Astrocyte (in vitro differentiated cells and primary cell): ENCODE measurements at regions not wholly inside any gene's neighbourhood (a gene's known extent, or its start where the extent isn't known, plus 50 kb on each side); places are given as distances from the start of the nearest gene placed in this dataset.

Source experiments
- DNase-seq: peaks from one replicate; pipeline ENCODE4 v3.0.0-alpha.2; 2010; ENCODE audit warnings: low read depth
- FAIRE-seq: peaks from 2 replicates; lab custom pipeline; 2011; peaks lifted over from hg19 to GRCh38; lab: Jason Lieb, UNC
- H2AFZ ChIP-seq: 2 replicates; pipeline ENCODE4 v1.6.0; 2012; ENCODE audit warnings: low read depth, low read length, inconsistent platforms
- H3K27ac ChIP-seq: 2 replicates; pipeline ENCODE4 v1.5.1; 2011; ENCODE audit warnings: low read depth, low read length, inconsistent platforms
- H3K27me3 ChIP-seq: 2 replicates; pipeline ENCODE4 v1.6.0; 2011; ENCODE audit warnings: low read length, inconsistent platforms; ENCODE audit not compliant: insufficient read depth
- H3K36me3 ChIP-seq: 2 replicates; pipeline ENCODE4 v1.5.1; 2011; ENCODE audit warnings: low read length, inconsistent platforms; ENCODE audit not compliant: insufficient read depth
- H3K4me1 ChIP-seq: 2 replicates; pipeline ENCODE4 v1.5.1; 2011; ENCODE audit warnings: low read length, inconsistent platforms; ENCODE audit not compliant: insufficient read depth
- H3K4me2 ChIP-seq: 2 replicates; pipeline ENCODE4 v1.6.0; 2012; ENCODE audit warnings: low read length, inconsistent platforms
- H3K4me3 ChIP-seq: 2 replicates; pipeline ENCODE4 v1.5.1; 2011; ENCODE audit warnings: low read depth, mild to moderate bottlenecking, low read length, inconsistent platforms; ENCODE audit not compliant: insufficient read depth
- H3K79me2 ChIP-seq: 2 replicates; pipeline ENCODE4 v1.6.0; 2012; ENCODE audit warnings: mild to moderate bottlenecking, low read length, inconsistent platforms; ENCODE audit not compliant: insufficient read depth
- H3K9ac ChIP-seq: 2 replicates; pipeline ENCODE4 v1.6.0; 2012; ENCODE audit warnings: mild to moderate bottlenecking, low read length, inconsistent platforms
- H3K9me3 ChIP-seq: 2 replicates; pipeline ENCODE4 v1.5.1; 2012; ENCODE audit warnings: low read depth, mild to moderate bottlenecking, low read length, inconsistent platforms; ENCODE audit not compliant: insufficient read depth
- H4K20me1 ChIP-seq: 2 replicates; pipeline ENCODE4 v1.6.0; 2012; ENCODE audit warnings: low read length, inconsistent platforms; ENCODE audit not compliant: insufficient read depth
- H3K27ac Mint-ChIP-seq: one replicate; pipeline ENCODE4 v1.8.0; 2021; ENCODE audit warnings: mild to moderate bottlenecking, mixed read lengths; ENCODE audit not compliant: unreplicated experiment
- H3K27me3 Mint-ChIP-seq: one replicate; pipeline ENCODE4 v1.8.0; 2021; ENCODE audit warnings: low read depth, mixed read lengths; ENCODE audit not compliant: unreplicated experiment
- H3K36me3 Mint-ChIP-seq: one replicate; pipeline ENCODE4 v1.8.0; 2021; ENCODE audit warnings: low read depth, mixed read lengths; ENCODE audit not compliant: unreplicated experiment
- H3K4me1 Mint-ChIP-seq: one replicate; pipeline ENCODE4 v1.8.0; 2021; ENCODE audit warnings: low read depth, mixed read lengths; ENCODE audit not compliant: unreplicated experiment
- H3K4me3 Mint-ChIP-seq: one replicate; pipeline ENCODE4 v1.8.0; 2021; ENCODE audit warnings: mild to moderate bottlenecking, moderate library complexity, mixed read lengths; ENCODE audit not compliant: unreplicated experiment
- H3K9me3 Mint-ChIP-seq: one replicate; pipeline ENCODE4 v1.8.0; 2021; ENCODE audit warnings: mild to moderate bottlenecking, mixed read lengths; ENCODE audit not compliant: unreplicated experiment
- CTCF ChIP-seq: IDR thresholded peaks from 2 replicates; pipeline ENCODE4 v1.5.1; 2011; ENCODE audit warnings: low read depth, mild to moderate bottlenecking, inconsistent platforms, low read length, moderate library complexity; ENCODE audit not compliant: insufficient read depth
- EZH2 ChIP-seq: IDR thresholded peaks from 2 replicates; pipeline ENCODE4 v1.6.1; 2012; ENCODE audit warnings: mild to moderate bottlenecking, low read length, inconsistent platforms; ENCODE audit not compliant: insufficient read depth

GRCh38 chr13:75101348-75101747, 380.6 kb downstream of the TBC1D4 start:
- no peaks in the 10 kb centered on the region for H3K36me3 Mint-ChIP-seq
- no peak overlapping the region for H3K4me2 ChIP-seq
- H3K9ac ChIP-seq: no peak overlapping the region
- H3K79me2 ChIP-seq: no peaks in the 10 kb centered on the region
- DNase-seq (no peak), FAIRE-seq (no peak)
- TF ChIP-seq EZH2: no peak
- TF ChIP-seq CTCF: no peak
- H3K4me3 Mint-ChIP-seq: no peak overlapping the region
- H2AFZ ChIP-seq: no peak overlapping the region
- H3K4me1 Mint-ChIP-seq: peaks cover 13% of the 10 kb centered on the region
- H3K9me3 ChIP-seq: no peaks in the 10 kb centered on the region
- no peak overlapping the region for H3K4me3 ChIP-seq
- no peaks in the 10 kb centered on the region for H4K20me1 ChIP-seq
- H3K27ac Mint-ChIP-seq: no peak overlapping the region
- no peaks in the 10 kb centered on the region for H3K4me1 ChIP-seq
- no peaks in the 10 kb centered on the region for H3K36me3 ChIP-seq
- H3K27me3 Mint-ChIP-seq: no peaks in the 10 kb centered on the region
- no peaks in the 10 kb centered on the region for H3K9me3 Mint-ChIP-seq
- no peak overlapping the region for H3K27ac ChIP-seq
- no peaks in the 10 kb centered on the region for H3K27me3 ChIP-seq

- H3K9me3 Mint-ChIP-seq: no peaks in the 10 kb centered on the region
- Histone ChIP-seq H4K20me1 (no peaks in the 10 kb centered on the region), H3K9ac (no peak overlapping the region), H3K27ac (no peak overlapping the region), H3K9me3 (no peaks in the 10 kb centered on the region), H3K4me3 (no peak overlapping the region), H3K79me2 (no peaks in the 10 kb centered on the region), H3K4me2 (no peak overlapping the region), H3K4me1 (no peaks in the 10 kb centered on the region), H2AFZ (no peak overlapping the region), H3K27me3 (no peaks in the 10 kb centered on the region), H3K36me3 (no peaks in the 10 kb centered on the region)
- H3K27ac Mint-ChIP-seq: no peak overlapping the region
- peaks cover 12% of the 10 kb centered on the region for H3K4me1 Mint-ChIP-seq
- FAIRE-seq: no peak
- no peak for DNase-seq
- H3K36me3 Mint-ChIP-seq: no peaks in the 10 kb centered on the region
- no peaks in the 10 kb centered on the region for H3K27me3 Mint-ChIP-seq
- no peak overlapping the region for H3K4me3 Mint-ChIP-seq
- TF ChIP-seq EZH2 (no peak), CTCF (no peak)
Observed at GRCh38 chr13:75092143-75092542, 389.8 kb downstream of the TBC1D4 start.

- Mint-ChIP-seq H3K27ac (no peak overlapping the region), H3K4me1 (peaks cover 12% of the 10 kb centered on the region), H3K4me3 (no peak overlapping the region), H3K27me3 (no peaks in the 10 kb centered on the region), H3K9me3 (no peaks in the 10 kb centered on the region), H3K36me3 (no peaks in the 10 kb centered on the region)
- no peaks in the 10 kb centered on the region for H3K4me1 ChIP-seq
- H3K79me2 ChIP-seq: no peaks in the 10 kb centered on the region
- no peaks in the 10 kb centered on the region for H3K27me3 ChIP-seq
- H3K36me3 ChIP-seq: no peaks in the 10 kb centered on the region
- FAIRE-seq: no peak
- no peak overlapping the region for H3K4me3 ChIP-seq
- no peaks in the 10 kb centered on the region for H4K20me1 ChIP-seq
- H3K9ac ChIP-seq: no peak overlapping the region
- no peak overlapping the region for H3K27ac ChIP-seq
- TF ChIP-seq CTCF (no peak), EZH2 (no peak)
- H3K9me3 ChIP-seq: no peaks in the 10 kb centered on the region
- H2AFZ ChIP-seq: no peak overlapping the region
- DNase-seq: no peak
- no peak overlapping the region for H3K4me2 ChIP-seq
Observed at GRCh38 chr13:75091718-75092117, 390.3 kb downstream of the TBC1D4 start.
